ENCODE measurements at regions not wholly inside any gene's neighbourhood (a gene's known extent, or its start where the extent isn't known, plus 50 kb on each side); places are given as distances from the start of the nearest gene placed in this dataset.

DNA sequence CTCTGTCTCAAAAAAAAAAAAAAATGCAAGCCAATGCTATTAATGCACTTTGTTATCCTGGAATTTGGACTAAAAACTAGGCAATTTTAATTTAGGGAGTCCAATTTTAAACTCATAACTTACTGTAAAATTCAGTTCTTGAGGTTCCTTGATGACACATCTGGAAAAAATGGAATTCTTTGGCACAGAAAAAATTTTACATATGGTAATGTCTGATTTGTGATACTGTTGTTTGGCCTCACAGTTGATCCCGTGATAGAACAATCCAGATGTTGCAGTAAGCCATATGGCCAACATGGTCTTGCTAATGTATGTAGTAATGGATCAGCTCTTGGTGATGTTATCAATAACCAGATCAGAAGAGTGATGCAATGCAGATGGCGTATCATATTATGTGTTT is 1089.8 kb downstream of the FLRT2 start:
- Histone ChIP-seq H3K9me3 (ENCODE audit: low read depth) (no peaks in the 10 kb centered on the region), H3K36me3 (no peaks in the 10 kb centered on the region), H3K4me3 (no peak overlapping the region), H3K27me3 (no peaks in the 10 kb centered on the region), H3K4me1 (ENCODE audit: low read depth) (no peaks in the 10 kb centered on the region), H3K27ac (no peak overlapping the region)
- no peak for DNase-seq (ENCODE audit: low read depth in 1 of 2, low spot score in 1 of 2)
- TF ChIP-seq, protein P1, sequence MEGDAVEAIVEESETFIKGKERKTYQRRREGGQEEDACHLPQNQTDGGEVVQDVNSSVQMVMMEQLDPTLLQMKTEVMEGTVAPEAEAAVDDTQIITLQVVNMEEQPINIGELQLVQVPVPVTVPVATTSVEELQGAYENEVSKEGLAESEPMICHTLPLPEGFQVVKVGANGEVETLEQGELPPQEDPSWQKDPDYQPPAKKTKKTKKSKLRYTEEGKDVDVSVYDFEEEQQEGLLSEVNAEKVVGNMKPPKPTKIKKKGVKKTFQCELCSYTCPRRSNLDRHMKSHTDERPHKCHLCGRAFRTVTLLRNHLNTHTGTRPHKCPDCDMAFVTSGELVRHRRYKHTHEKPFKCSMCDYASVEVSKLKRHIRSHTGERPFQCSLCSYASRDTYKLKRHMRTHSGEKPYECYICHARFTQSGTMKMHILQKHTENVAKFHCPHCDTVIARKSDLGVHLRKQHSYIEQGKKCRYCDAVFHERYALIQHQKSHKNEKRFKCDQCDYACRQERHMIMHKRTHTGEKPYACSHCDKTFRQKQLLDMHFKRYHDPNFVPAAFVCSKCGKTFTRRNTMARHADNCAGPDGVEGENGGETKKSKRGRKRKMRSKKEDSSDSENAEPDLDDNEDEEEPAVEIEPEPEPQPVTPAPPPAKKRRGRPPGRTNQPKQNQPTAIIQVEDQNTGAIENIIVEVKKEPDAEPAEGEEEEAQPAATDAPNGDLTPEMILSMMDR (IDR thresholded peaks at IDR 0.05; ENCODE audit: low read depth, low read length), result no peak

DNA sequence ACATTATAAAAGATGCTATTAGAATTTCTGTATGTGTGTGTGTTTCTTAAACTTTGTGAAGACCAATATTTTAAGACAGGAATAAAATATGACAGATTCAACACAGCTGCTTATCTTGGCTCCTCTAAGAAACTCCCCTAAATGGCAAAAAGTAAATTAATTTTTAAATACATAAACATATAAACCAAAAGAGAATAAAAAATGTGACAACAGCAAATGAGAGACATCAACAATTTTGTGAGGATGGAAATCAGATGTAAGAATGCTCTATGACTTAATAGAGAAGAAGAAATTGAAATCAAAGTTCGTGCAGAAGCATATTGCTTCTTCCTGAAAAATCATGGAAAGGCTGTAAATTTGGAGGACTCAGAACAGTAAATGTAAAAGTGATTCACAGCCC is 1083.8 kb downstream of the FLRT2 start:
- no peak for DNase-seq (ENCODE audit: low read depth in 1 of 2, low spot score in 1 of 2)
- Histone ChIP-seq H3K36me3 (no peaks in the 10 kb centered on the region), H3K27me3 (no peaks in the 10 kb centered on the region), H3K4me1 (ENCODE audit: low read depth) (no peaks in the 10 kb centered on the region), H3K27ac (no peak overlapping the region), H3K4me3 (no peak overlapping the region), H3K9me3 (ENCODE audit: low read depth) (no peaks in the 10 kb centered on the region)
- TF ChIP-seq, protein P1 (IDR thresholded peaks at IDR 0.05; ENCODE audit: low read depth, low read length), result no peak

DNA sequence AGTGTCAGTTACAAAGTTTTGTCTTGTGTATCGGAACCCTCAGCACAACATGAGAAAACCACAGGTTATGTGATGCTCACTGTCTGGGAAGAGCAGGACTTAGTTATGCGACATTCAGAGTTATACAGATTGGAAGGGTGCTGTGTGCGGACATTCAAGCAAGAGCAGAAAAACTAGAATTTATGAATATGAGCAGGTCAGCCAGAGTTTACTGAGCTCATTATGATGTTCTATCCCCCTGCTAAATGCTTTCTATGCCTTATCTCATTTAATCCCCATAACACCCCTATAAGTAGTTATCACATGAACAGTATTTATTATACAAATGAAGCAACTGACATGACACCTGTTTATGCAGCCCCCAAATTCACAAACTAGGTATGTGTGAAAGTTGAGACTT is 1083.2 kb downstream of the FLRT2 start:
- Histone ChIP-seq H3K9me3 (ENCODE audit: low read depth) (no peaks in the 10 kb centered on the region), H3K36me3 (no peaks in the 10 kb centered on the region), H3K27ac (no peak overlapping the region), H3K27me3 (no peaks in the 10 kb centered on the region), H3K4me1 (ENCODE audit: low read depth) (no peaks in the 10 kb centered on the region), H3K4me3 (no peak overlapping the region)
- TF ChIP-seq, protein P1 (IDR thresholded peaks at IDR 0.05; ENCODE audit: low read depth, low read length), result no peak
- DNase-seq (ENCODE audit: low read depth in 1 of 2, low spot score in 1 of 2), result no peak

DNA sequence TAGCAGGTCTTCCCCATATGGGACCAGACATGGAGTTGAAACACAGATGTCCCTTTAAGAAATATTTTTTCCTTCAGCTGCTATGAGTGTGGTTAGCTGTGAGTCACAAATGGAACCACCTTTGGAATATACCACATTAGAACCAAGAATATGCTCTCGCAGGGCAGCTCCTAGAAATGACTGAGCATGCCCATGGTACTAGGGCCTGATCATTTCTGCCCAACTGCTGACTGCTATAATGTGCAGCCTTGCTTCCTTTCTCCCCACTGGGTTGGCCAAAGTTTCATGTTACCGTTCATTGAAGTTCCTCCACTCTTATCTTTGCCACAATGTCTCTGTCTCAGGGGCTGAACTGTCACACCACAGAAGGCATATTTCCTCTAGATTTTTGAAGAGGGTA is 1074.6 kb downstream of the FLRT2 start:
- TF ChIP-seq, protein P1 (IDR thresholded peaks at IDR 0.05; ENCODE audit: low read depth, low read length), result no peak
- H3K4me1 ChIP-seq (ENCODE audit: low read depth), result no peaks in the 10 kb centered on the region
- no peak overlapping the region for H3K4me3 ChIP-seq
- no peaks in the 10 kb centered on the region for H3K36me3 ChIP-seq
- H3K27ac ChIP-seq, result no peak overlapping the region
- no peaks in the 10 kb centered on the region for H3K9me3 ChIP-seq (ENCODE audit: low read depth)
- DNase-seq (ENCODE audit: low read depth in 1 of 2, low spot score in 1 of 2), result no peak
- H3K27me3 ChIP-seq, result no peaks in the 10 kb centered on the region

DNA sequence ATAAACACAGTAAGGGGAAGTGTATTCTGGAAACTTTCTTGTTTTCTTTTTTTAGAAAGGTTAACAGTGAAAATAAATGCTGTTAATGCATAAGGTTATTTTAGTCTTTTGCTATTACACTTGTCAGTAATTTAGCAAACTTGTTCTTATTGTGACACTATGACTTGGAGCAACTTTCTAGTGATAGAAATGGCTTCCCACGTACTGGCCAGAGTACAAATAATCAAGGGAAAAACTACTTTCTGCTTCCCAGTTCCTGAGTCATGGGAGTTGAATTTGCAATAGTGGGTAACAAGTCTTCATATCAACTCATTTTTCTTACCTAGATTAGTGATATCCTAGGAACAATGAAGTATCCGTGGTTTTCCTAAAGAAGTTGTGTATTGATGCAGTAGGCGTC is 1072.3 kb downstream of the FLRT2 start:
- Histone ChIP-seq H3K27me3 (no peaks in the 10 kb centered on the region), H3K4me1 (ENCODE audit: low read depth) (peaks cover 7% of the 10 kb centered on the region), H3K9me3 (ENCODE audit: low read depth) (no peaks in the 10 kb centered on the region), H3K4me3 (no peak overlapping the region), H3K36me3 (no peaks in the 10 kb centered on the region), H3K27ac (no peak overlapping the region)
- no peak for DNase-seq (ENCODE audit: low read depth in 1 of 2, low spot score in 1 of 2)
- TF ChIP-seq, protein P1 (IDR thresholded peaks at IDR 0.05; ENCODE audit: low read depth, low read length), result no peak

DNA sequence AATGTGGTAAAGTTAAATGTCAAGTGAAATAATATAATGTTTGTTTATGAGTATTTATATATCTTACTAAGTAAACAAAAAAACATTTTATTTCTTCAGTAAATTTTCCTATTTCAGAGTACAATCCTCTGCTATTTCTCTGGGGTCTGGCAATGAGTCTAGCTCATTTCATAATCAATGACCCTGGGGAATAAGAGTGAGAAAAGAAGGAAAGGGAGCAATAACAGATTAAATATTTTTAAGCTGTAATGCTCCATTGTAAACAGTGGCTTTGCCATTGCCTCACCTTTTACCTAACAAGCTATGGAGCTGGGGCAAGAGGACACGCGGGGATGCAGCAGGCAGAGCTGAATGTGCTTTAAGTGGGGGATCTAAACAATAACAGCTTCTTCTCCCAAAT is 1071.9 kb downstream of the FLRT2 start:
- Histone ChIP-seq H3K36me3 (no peaks in the 10 kb centered on the region), H3K4me1 (ENCODE audit: low read depth) (peaks cover 7% of the 10 kb centered on the region), H3K4me3 (no peak overlapping the region), H3K9me3 (ENCODE audit: low read depth) (no peaks in the 10 kb centered on the region), H3K27ac (no peak overlapping the region), H3K27me3 (no peaks in the 10 kb centered on the region)
- TF ChIP-seq, protein P1 (IDR thresholded peaks at IDR 0.05; ENCODE audit: low read depth, low read length), result no peak
- no peak for DNase-seq (ENCODE audit: low read depth in 1 of 2, low spot score in 1 of 2)
